GM21423 (cell line): ENCODE measurements at regions not wholly inside any gene's neighbourhood (a gene's known extent, or its start where the extent isn't known, plus 50 kb on each side); places are given as distances from the start of the nearest gene placed in this dataset.

Source experiments
- ATAC-seq: cut with Tn5 transposase; IDR thresholded peaks from one replicate; pipeline ENCODE4 v1.9.1; 2021; ENCODE audit warnings: mild to moderate bottlenecking, moderate library complexity; ENCODE audit not compliant: unreplicated experiment

GRCh38 chr16:86288716-86289294 lies 221.5 kb upstream of the FOXF1 start:
- no peak for ATAC-seq

GRCh38 chr16:86289304-86289703 lies 221.0 kb upstream of the FOXF1 start:
- ATAC-seq, result no peak

- no peak for ATAC-seq
Observed at GRCh38 chr16:86289907-86290306, 220.4 kb upstream of the FOXF1 start.

GRCh38 chr16:86291491-86291890 lies 218.8 kb upstream of the FOXF1 start:
- no peak for ATAC-seq

- no peak for ATAC-seq
Observed at GRCh38 chr16:86292171-86292775, 218.1 kb upstream of the FOXF1 start.

GRCh38 chr16:86292942-86293341 lies 217.4 kb upstream of the FOXF1 start:
- ATAC-seq, result no peak

- no peak for ATAC-seq
Observed at GRCh38 chr16:86293906-86294305, 216.4 kb upstream of the FOXF1 start.

- no peak for ATAC-seq
Observed at GRCh38 chr16:86294535-86295196, 215.7 kb upstream of the FOXF1 start.

GRCh38 chr16:86296256-86296655 lies 214.1 kb upstream of the FOXF1 start:
- no peak for ATAC-seq

- no peak for ATAC-seq
Observed at GRCh38 chr16:86297391-86297790, 212.9 kb upstream of the FOXF1 start.

GRCh38 chr16:86297866-86298757 lies 212.2 kb upstream of the FOXF1 start:
- no peak for ATAC-seq

GRCh38 chr16:86298758-86299134 lies 211.6 kb upstream of the FOXF1 start:
- no peak for ATAC-seq

- no peak for ATAC-seq
Observed at GRCh38 chr16:86299882-86300610, 210.3 kb upstream of the FOXF1 start.

GRCh38 chr16:86300746-86301481 lies 209.4 kb upstream of the FOXF1 start:
- no peak for ATAC-seq

- no peak for ATAC-seq
Observed at GRCh38 chr16:86302421-86303109, 207.8 kb upstream of the FOXF1 start.

GRCh38 chr16:86303787-86304678 lies 206.3 kb upstream of the FOXF1 start:
- ATAC-seq, result no peak

- ATAC-seq, result no peak
Observed at GRCh38 chr16:86304868-86305267, 205.5 kb upstream of the FOXF1 start.

- no peak for ATAC-seq
Observed at GRCh38 chr16:86305440-86305839, 204.9 kb upstream of the FOXF1 start.
